ENCODE measurements at regions not wholly inside any gene's neighbourhood (a gene's known extent, or its start where the extent isn't known, plus 50 kb on each side); places are given as distances from the start of the nearest gene placed in this dataset.

DNA sequence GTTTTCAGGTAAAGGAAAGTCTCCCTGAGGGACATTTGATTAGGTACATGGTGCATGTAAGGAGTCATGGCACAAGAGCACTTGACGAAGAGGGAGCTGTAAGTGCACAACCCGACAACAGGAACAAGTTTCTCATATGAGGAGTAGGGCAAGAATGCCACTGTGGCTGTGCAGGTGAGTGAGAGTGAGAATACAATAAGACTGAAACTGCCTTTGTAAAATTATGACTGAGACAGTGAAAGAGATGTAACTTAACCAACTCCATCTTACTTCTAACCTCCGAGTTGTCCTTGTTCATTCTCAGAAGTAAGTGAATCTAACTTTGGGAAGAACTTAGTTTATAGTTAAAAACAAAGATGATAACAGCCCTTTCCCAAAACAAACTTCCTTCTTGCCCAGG lies 1025.8 kb upstream of the CNTNAP5 start:
- TF ChIP-seq FOXM1 (IDR thresholded peaks at IDR 0.05; ENCODE audit: borderline replicate concordance) = no peak
- no peak for TF ChIP-seq ZNF384 (IDR thresholded peaks at IDR 0.05)

All from HEK293T (cell line).